ENCODE measurements at regions not wholly inside any gene's neighbourhood (a gene's known extent, or its start where the extent isn't known, plus 50 kb on each side); places are given as distances from the start of the nearest gene placed in this dataset.

GRCh38 chr17:53662608-53663007 lies 160.1 kb upstream of the KIF2B start:
- H3K27ac ChIP-seq (ENCODE audit: low read depth, low read length, poor library complexity, severe bottlenecking): no peak overlapping the region
- H3K79me2 ChIP-seq (ENCODE audit: insufficient read depth, low read length): no peaks in the 10 kb centered on the region
- no peaks in the 10 kb centered on the region for H3K27me3 ChIP-seq (ENCODE audit: insufficient read depth, low read length)
- no peaks in the 10 kb centered on the region for H3K9me3 ChIP-seq (ENCODE audit: low read length)
- no peak overlapping the region for H3K9ac ChIP-seq (ENCODE audit: low read length)
- no peak overlapping the region for H2AFZ ChIP-seq (ENCODE audit: low read length)
- H3K4me3 ChIP-seq (ENCODE audit: low read depth, low read length, poor library complexity, severe bottlenecking): no peak overlapping the region
- no peaks in the 10 kb centered on the region for H3K36me3 ChIP-seq (ENCODE audit: insufficient read depth, low read length)
- H3K4me2 ChIP-seq (ENCODE audit: low read length): no peak overlapping the region
- no peaks in the 10 kb centered on the region for H4K20me1 ChIP-seq (ENCODE audit: insufficient read depth, low read length)
- H3K4me1 ChIP-seq (ENCODE audit: insufficient read depth, low read length, severe bottlenecking): no peaks in the 10 kb centered on the region
- no peaks in the 10 kb centered on the region for H3K9me2 ChIP-seq (ENCODE audit: low read depth, low read length)
- H3F3A ChIP-seq (ENCODE audit: insufficient read depth, low read length): no peaks in the 10 kb centered on the region
- no peak for TF ChIP-seq CTCF (IDR thresholded peaks at IDR 0.05; ENCODE audit: low read length)
- no peak for TF ChIP-seq EZH2 (IDR thresholded peaks at IDR 0.05; ENCODE audit: borderline replicate concordance, low read length)

- Histone ChIP-seq H3K27me3 (ENCODE audit: insufficient read depth, low read length) (no peaks in the 10 kb centered on the region), H4K20me1 (ENCODE audit: insufficient read depth, low read length) (no peaks in the 10 kb centered on the region), H3K9ac (ENCODE audit: low read length) (no peak overlapping the region), H3K9me3 (ENCODE audit: low read length) (no peaks in the 10 kb centered on the region), H2AFZ (ENCODE audit: low read length) (no peak overlapping the region), H3K79me2 (ENCODE audit: insufficient read depth, low read length) (no peaks in the 10 kb centered on the region), H3F3A (ENCODE audit: insufficient read depth, low read length) (no peaks in the 10 kb centered on the region), H3K36me3 (ENCODE audit: insufficient read depth, low read length) (no peaks in the 10 kb centered on the region), H3K4me3 (ENCODE audit: low read depth, low read length, poor library complexity, severe bottlenecking) (no peak overlapping the region), H3K27ac (ENCODE audit: low read depth, low read length, poor library complexity, severe bottlenecking) (no peak overlapping the region), H3K4me1 (ENCODE audit: insufficient read depth, low read length, severe bottlenecking) (no peaks in the 10 kb centered on the region), H3K9me2 (ENCODE audit: low read depth, low read length) (no peaks in the 10 kb centered on the region), H3K4me2 (ENCODE audit: low read length) (no peak overlapping the region)
- TF ChIP-seq CTCF (IDR thresholded peaks at IDR 0.05; ENCODE audit: low read length): no peak
- TF ChIP-seq EZH2 (IDR thresholded peaks at IDR 0.05; ENCODE audit: borderline replicate concordance, low read length): no peak
Observed at GRCh38 chr17:53659181-53659580, 163.5 kb upstream of the KIF2B start.

- Histone ChIP-seq H4K20me1 (ENCODE audit: insufficient read depth, low read length) (no peaks in the 10 kb centered on the region), H3K36me3 (ENCODE audit: insufficient read depth, low read length) (no peaks in the 10 kb centered on the region), H3K79me2 (ENCODE audit: insufficient read depth, low read length) (no peaks in the 10 kb centered on the region), H3K4me2 (ENCODE audit: low read length) (no peak overlapping the region), H3K4me3 (ENCODE audit: low read depth, low read length, poor library complexity, severe bottlenecking) (no peak overlapping the region), H3F3A (ENCODE audit: insufficient read depth, low read length) (no peaks in the 10 kb centered on the region), H3K4me1 (ENCODE audit: insufficient read depth, low read length, severe bottlenecking) (no peaks in the 10 kb centered on the region), H2AFZ (ENCODE audit: low read length) (no peak overlapping the region), H3K27me3 (ENCODE audit: insufficient read depth, low read length) (no peaks in the 10 kb centered on the region), H3K9me3 (ENCODE audit: low read length) (no peaks in the 10 kb centered on the region), H3K9ac (ENCODE audit: low read length) (no peak overlapping the region), H3K9me2 (ENCODE audit: low read depth, low read length) (no peaks in the 10 kb centered on the region), H3K27ac (ENCODE audit: low read depth, low read length, poor library complexity, severe bottlenecking) (no peak overlapping the region)
- no peak for TF ChIP-seq EZH2 (IDR thresholded peaks at IDR 0.05; ENCODE audit: borderline replicate concordance, low read length)
- TF ChIP-seq CTCF (IDR thresholded peaks at IDR 0.05; ENCODE audit: low read length): no peak
Observed at GRCh38 chr17:53655591-53655990, 167.1 kb upstream of the KIF2B start.

Measured in OCI-LY1 (cell line).